C4-2B (cell line): ENCODE measurements at regions not wholly inside any gene's neighbourhood (a gene's known extent, or its start where the extent isn't known, plus 50 kb on each side); places are given as distances from the start of the nearest gene placed in this dataset.

ENCODE experiments used
- CTCF ChIP-seq: fragments of 450-650 bp; conservative IDR thresholded peaks from 2 replicates; pipeline ENCODE4 v1.5.1; 2017; ENCODE audit warnings: mild to moderate bottlenecking
- ZFX ChIP-seq: fragments of 450-650 bp; IDR thresholded peaks from 2 replicates; pipeline ENCODE4 v1.6.1; 2017

DNA sequence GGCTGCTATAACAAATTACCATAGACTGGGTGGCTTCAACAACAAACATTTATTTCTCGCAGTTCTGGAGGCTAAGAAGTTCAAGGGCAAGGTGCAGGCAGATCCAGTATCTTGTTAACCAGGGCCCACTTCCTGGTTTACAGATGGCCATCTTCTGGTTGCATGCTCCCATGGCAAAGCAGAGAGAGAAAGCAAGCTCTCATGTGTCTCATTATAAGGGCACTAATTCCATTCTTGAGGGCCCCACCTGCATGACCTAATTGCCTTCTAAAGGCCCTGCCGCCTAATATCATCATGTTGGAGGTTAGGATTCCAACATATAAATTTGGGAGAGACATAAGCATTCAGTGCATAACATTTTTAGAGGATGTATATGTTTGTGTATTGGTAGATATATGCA lies 280.1 kb upstream of the TMPO start:
- TF ChIP-seq CTCF (no peak), ZFX (no peak)
